HG03139 (cell line): ENCODE measurements at regions not wholly inside any gene's neighbourhood (a gene's known extent, or its start where the extent isn't known, plus 50 kb on each side); places are given as distances from the start of the nearest gene placed in this dataset.
"Not testable (repeated sequence)": the region's sequence is repeated elsewhere in the genome, so short reads cannot be mapped to it uniquely, and the experiment has no call there.

Experiments
- ATAC-seq: cut with Tn5 transposase; IDR thresholded peaks from one replicate; pipeline ENCODE4 v1.9.1; 2021; ENCODE audit not compliant: unreplicated experiment

DNA sequence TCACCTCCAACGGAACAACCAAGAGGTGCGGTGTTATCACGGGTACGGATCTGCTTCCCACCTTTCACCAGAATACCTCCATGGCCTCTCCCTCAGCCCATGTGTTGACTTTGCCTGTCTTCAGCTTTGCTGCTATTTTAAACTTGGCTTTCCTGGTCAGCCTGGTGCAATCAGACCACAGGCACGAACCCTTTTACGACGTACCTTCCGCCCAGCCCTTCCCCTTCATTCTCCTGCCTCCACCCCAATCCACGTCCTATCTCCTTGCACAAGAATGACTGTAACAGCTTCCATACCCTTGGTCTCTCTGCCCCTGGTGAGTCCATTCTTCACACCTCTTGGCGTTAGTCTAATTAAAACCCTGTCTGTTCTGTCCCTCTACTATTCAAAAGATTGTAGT lies 431.7 kb downstream of the EFNB2 start:
- no peak for ATAC-seq

DNA sequence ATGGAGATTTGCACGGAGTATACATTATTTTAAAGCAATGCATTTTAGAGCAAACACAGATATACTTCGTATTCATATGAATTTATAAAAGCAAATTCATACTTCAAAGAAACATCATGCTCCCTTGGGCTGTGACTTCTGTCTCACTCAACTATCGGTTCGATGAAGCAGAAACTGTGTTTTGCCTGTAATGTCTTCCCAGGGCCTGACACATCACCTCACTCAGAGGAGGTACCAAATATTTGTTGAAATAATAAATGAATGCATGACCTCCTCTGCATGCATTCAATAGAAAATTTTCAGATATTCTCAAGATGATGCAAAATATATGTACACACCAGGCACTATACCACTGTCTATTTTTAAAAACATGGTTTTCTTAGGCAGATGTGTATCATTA lies 432.7 kb downstream of the EFNB2 start:
- no peak for ATAC-seq

DNA sequence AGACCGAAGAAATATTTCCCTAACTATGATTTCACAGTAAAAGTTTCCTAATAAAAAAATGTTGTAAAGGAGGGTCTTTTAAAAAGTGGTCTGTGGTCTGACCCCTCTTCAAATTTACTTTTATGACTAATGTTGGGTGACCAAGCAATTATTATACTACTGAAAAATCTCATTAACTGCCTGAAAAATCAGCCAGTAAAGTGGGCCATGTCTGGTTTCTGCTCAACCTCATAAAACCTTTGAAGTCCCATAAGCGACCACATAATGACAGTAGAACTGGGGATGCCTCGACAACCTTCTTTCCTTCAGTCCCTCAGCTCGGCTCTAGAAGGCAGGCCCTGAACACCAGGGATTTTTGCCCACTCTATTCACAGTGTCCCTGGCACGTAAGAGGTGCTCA lies 434.3 kb downstream of the EFNB2 start:
- no peak for ATAC-seq

DNA sequence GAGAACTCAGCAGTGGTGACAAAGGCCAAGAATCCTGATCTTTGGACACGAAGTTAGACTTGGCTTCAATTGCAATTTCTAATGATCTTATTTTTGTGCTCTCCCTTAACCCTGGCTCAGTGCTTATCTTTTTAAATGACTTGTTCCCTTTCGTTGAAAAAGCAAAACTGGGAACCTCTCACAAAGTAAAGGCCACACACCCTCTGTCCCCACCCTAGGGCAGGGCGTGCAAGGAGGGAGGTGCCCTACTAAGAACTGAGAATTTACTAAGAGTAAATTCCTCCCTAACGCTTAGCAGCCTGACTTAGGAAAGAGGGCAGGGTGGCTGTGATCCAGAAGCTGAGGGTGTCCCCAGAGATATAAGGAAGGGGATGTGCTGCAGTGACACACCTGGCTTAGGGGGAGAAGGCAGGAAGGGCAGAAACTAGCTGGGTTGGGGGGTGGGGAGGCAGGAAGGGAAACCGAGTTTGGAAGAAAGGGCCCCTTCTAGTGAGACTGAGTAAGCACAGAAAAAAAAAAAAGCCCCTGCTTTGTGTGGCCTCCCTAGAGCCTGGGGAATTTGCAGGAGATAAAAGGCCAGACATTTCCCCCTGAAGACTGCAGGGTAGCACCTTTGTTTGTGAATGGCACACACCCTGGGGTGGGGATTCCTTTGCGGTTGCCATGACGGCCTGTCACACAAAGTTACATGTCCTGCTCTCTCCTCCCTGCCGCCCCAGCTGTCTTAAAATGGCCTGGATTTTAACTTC lies 435.1 kb downstream of the EFNB2 start:
- no peak for ATAC-seq

DNA sequence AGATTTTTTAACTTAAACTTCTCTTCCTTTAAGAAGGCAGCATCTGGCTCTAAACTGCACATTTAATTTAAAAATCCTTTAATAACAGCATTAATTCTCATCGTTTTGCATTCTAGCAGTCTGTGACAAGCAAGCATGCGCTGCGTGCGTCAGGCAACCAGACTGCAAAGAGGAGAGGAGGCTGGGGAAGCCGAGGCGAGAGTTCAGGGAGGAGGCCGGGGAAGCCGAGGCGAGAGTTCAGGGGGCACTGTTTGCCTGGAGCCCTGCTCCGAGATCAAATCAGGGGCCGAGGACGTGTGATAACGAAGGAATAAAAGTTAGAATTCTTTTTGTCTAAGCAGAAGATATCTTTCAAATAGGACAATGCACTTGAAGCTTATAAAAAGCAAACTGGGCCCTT lies 435.7 kb downstream of the EFNB2 start:
- no peak for ATAC-seq

DNA sequence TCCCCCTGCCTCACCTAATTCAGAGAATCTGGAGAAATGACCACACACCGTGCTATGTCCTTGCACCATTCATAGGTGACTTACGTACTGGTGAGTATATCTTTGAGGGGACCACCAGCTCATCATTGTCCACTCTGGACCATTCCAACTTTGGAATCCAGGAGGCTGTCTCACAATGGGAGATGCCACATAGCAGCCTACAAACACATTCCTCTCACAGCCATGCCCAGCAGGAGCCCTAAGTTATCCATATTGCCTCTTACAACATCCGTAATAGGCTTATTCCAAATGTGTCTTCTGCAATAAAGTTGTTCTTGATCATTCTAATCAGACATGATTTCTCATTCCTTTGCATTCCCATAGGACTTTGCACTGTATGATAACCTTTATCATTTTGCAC lies 436.7 kb downstream of the EFNB2 start:
- no peak for ATAC-seq

DNA sequence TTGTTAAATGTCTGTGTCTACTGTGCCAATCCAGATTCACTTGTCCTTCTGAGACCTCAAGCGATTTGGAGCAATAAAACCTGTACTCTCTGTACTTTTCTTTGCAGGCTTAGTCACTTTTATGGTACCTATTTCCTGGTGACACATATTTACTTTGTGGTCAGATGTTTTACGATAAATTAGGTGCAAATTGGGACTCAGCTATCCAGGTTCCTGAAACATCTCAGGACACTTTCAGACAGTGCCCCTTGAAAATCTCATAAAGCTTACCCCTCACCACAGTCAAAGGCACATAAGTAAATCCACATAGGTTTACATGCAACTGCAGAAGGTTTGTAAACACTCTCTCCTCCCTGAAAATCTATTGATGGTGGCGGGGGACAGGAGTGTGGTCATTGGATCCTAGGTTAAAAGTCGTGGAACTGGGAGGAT lies 438.8 kb downstream of the EFNB2 start:
- no peak for ATAC-seq

DNA sequence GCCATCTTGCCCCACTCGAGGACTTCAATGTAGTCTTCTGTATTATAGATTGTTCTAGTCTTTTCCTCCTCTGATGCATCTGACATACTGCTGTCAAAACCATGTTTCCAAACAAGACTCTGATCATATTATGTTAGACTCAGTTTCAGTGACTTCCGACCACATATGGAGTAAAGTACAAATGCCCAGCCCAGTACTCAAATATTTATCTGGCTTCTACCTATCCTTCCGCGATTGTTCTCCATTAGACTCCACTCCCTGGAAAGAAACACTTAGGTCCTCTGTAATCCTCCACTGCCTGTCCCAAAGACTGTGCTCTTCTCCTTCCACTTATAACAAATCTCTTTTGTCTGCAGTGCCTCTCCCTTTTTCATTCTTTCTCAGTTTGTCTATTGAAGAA lies 439.5 kb downstream of the EFNB2 start:
- no peak for ATAC-seq

DNA sequence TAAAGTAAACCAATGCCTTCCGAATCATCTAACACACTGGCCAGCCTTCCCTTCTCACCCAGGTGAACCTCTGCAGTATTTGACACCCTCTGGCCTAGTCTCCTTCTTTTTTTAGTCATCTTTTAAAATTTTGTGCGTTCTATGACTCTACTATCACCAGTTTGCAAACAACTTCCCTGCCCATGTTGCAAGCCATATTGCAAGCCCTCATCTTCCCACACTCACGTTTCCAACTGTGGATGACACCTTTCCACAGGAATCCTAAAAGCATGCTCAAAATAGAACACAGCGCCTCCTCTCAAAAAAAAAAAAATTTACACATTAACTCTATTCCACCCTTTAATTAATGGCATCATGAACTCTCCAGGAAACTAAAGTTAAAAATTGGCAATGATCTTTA lies 440.1 kb downstream of the EFNB2 start:
- ATAC-seq = no peak

DNA sequence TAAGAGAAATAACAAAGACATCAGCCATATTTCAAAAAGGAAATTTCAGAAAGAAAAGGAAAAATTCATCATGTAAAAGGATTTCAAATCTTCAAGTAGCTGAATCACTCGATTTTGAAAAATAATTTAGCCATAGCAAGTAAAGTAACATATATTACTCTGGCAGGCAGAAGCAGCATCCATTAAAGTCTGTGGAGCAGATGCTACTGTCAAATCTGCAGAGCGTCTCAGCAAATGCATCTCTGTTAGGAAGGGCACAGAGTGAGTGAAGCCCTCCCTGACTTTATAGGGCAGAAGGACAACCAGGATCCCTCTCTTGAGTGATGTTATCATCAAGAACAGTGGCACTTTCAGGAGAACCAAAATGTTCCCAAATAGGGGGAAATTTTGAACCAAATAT lies 445.5 kb downstream of the EFNB2 start:
- ATAC-seq = no peak

DNA sequence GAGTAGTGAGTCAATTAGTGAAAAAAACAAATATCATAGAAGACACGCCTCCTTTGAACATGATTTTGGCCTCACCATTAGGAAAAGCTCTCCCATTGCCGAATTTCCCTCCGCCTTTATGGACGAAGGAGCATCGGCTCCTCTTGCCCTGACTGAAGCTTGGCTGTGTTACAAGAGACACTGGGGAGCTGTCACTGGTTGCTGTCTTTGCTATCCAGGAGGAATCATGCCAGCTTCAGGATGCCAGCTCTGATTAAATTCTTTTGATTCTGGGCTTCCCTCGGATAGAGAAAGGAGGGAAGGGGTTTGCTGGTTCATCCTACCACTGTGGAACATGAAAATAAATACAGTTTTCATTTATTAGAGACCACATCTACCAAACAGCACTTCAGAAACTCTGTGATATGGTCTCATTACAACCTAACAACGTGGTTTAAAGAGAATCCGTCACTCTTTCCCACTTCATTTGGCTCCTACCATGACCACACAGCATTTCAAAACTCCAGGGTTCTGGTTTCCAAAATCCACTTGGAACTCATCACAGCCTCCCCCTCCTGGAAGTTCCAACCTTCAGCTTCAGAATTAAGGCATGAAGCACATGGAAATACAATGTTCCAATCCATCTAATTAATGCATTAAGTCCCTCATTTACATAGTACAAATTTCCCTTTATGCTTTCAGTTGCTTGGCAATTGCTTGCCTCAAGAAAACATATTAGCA lies 446.0 kb downstream of the EFNB2 start:
- ATAC-seq = no peak

DNA sequence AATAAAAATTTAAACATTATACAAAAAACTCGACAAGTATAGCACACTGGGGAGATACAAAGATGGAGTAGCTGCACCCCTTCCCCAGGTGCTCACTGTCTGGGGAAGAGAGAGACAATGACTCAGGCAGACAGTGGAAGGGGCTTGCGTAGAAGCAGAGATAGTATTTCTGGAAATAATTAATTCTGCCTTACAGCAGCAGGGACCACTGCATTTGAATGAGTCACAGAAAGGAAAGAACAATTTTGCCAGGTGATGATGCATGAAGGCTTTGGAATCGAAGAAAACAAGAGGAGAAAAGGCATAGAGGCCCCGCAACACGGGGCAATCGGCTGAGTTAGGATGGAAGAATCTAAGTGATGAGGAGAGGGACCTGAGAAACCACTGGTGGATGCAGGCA lies 447.4 kb downstream of the EFNB2 start:
- no peak for ATAC-seq

DNA sequence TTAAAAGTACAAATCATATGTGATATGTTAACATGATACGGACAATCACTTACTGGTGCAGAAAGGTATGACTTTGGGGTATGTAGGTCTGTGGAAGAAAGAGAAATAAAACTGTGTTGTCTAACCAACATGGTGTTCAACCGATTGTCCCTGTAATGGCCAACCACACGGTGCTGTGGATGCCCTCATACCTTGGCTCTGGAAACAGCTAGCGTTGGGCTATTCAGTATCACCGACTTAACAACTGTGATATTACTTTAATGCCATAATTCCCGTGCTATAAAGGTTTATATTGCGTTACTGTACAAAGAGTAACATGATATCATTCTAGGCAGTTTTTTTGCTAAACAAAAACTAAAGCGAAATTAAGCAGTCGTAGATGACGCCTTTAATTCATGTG lies 448.3 kb downstream of the EFNB2 start:
- ATAC-seq = no peak

DNA sequence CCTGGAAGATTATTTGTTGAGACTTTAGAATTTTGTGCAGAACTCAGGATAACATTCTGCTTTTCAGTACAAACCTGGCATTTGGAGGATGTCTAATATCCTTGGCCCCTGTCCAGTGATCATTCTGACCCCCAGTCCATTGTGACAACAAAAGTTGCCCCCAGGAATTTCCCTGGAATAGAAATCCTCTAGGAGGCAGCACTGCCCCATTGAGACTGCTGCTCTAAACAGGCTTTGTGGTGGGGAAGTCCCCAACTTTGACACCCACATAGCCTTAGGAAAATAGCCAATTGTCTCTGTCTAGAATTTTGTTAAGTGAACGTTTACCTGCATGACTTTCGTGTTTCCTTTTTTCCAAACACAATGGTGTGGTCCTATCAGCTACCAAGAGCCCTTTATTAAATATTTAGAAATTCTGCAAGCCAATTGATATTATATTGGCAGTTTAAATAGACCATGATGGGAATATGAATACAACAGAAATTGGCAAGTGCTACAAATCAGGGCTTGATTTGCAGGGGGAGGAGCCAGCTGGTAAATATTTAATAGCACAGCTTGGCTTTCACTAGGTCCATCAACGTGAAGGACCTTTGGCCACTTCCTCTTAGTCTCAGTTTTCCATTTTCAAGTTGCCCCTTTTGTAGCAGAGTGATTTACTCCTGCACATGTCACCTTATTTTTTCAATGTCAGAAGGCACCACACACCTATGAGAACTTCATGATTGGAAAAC lies 451.7 kb downstream of the EFNB2 start:
- no peak for ATAC-seq

DNA sequence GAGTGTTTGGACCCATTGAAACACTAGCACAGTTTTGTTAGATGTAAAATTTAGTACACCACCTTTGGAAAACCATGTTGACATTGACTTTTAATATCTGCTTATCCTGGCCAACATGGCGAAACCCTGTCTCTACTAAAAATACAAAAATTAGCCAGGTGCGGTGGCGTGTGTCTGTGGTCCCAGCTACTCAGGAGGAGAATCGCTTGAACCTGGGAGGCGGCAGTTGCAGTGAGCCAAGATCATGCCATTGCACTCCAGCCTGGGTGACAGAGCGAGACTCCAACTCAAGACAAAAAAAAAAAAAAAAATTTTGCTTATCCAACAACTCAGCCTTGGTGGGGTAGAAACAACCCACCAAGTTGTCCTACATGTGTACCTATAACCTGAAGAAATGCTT lies 454.2 kb downstream of the EFNB2 start:
- not testable (repeated sequence) for ATAC-seq

DNA sequence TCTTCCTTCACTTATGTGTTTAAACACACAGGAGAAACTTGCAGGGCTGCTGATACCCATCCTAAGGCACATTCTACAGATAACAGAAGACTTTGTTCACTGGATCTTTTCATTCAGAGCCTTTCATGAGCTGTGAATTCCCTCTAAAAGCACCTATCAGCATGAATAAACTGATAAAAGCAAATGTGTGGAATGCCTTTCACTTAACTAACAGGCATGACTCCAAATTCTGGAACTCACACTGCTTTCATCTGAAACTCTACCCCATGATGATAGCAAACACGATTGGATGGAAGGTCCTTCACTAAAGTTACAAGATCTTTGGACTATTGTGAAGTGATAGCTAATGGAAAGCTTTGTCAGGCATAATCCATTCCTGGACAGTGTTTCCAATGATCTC lies 457.3 kb downstream of the EFNB2 start:
- ATAC-seq = no peak

DNA sequence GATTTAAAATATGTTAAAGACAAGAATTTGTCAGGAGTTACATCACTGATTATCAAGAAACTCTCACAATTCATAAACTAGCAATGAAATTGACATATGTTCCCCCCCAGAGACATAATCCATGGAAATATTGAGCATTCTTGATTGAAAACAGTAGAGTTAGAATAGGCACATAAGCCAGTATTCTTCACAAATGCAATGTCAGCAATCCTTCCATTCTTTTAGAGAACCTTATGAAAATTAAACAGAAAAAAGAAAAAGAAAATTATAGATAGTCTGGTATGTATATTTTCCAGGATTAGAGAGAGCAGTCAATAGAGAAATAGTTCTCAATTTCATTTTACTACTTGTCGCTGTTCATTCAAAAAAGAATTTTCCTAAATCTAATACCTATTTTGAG lies 458.4 kb downstream of the EFNB2 start:
- ATAC-seq = no peak

DNA sequence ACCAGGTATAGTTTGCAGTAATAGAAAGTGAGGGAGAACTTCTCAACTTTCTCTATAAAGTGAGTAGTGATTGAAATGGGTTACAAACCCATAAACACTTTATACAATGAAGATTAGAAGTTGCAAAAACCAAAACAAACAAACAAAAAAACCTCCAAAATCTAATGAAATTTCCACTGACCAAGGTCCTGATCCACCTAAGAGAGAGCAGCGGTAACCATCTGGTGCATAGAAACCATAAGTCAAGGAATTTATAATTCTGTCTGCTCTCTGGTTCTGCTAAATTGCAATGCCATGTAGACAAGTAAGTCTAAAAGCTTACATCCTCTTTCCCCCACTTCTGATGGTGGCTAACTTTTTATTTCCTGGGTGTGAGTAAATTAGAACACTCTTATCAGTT lies 463.4 kb downstream of the EFNB2 start:
- no peak for ATAC-seq

DNA sequence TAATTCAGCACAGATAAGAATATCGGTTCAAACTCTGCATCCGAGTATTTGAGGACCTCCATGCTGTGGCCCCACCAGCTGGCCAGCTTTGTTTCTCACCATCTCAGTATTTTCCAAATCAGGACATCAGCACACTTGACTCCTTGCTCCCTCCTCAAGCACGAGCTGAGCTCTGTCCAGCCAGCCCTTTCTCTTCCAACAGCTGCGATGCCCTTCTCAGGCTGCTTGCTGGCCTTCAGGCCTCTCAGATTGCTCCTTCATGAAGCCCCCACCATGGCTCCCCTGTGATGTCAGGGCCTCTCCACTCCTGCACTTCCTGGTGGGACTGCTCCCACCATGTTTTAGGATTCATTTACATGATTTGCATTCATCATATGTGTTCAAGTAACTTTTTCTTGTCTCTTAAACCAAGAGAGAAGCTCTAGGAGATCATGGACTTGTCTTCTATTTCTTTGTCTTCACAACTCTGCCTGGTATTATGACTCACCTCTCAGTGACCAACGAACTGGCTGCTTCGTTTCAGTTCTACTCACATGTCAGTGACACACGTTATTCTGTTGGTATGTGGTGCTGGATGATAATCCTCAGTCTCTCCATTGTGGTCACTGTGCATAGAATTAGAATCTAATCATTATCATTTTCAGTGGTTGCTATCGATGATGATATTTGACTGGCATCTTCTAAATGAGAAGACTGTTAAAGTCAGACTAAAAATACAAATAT lies 471.7 kb downstream of the EFNB2 start:
- no peak for ATAC-seq

DNA sequence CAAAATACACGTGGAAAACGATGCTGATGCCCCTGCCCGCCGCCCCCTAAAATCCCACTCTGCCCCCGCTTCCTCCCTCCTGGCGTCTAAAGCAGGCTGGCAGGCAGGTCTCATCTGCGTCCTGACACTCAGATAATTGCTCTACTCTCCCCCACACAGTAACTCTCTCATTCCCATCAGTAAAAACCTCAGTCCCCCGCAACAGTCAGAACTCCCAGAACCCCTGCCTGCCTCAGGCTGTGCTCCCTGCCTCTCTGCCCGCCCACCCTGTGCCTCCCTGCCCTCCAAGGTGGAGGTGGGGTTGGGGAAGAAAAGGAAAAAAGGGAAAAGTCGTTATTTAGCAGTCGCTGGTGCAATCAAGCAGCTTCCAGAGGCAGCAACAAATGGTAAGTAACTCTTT lies 473.7 kb downstream of the EFNB2 start:
- ATAC-seq = no peak

DNA sequence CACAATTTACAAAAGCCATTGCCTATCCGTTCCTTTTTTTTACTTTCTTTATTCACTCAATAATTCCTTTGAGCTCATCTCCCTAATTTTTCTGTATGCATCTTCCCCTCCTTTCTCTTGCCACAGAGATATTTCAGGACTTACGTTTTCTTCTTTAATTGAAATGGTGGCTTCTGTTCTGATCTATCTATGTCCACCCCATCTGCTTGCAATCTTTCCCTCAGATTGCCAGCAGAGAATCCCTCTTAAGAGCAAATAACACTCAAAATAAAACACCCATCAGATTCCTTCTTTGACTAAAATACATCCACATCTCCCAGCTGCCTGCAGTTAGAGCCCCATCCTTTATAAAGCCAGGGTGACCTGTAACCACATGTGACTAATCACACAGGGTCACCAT lies 478.6 kb downstream of the EFNB2 start:
- ATAC-seq = no peak
